Sigmoid colon (tissue), 4 donors: ENCODE measurements at regions not wholly inside any gene's neighbourhood (a gene's known extent, or its start where the extent isn't known, plus 50 kb on each side); places are given as distances from the start of the nearest gene placed in this dataset.

ENCODE experiments used
- CTCF ChIP-seq, 4 experiments: fragments of 450-650 bp in 3 of 4; fragments of 200-600 bp in 1 of 4; IDR thresholded peaks; one replicate each; pipeline ENCODE4 v1.5.1; 2016 to 2019; ENCODE audit warnings: antibody characterized with exemption in 4 of 4, mild to moderate bottlenecking in 3 of 4, moderate library complexity in 2 of 4
- EP300 ChIP-seq, 4 donors: sonication (generic); formaldehyde crosslinking; IDR thresholded peaks; one replicate each; pipeline ENCODE4 v1.6.1; 2017; ENCODE audit warnings: antibody characterized with exemption in 4 of 4

GRCh38 chr20:53884859-53885541 is 185.4 kb downstream of the BCAS1 start:
- TF ChIP-seq CTCF (IDR thresholded peaks at IDR 0.05) (no peak), EP300 (IDR thresholded peaks at IDR 0.05) (no peak)
